GM12878 (cell line): ENCODE measurements at regions not wholly inside any gene's neighbourhood (a gene's known extent, or its start where the extent isn't known, plus 50 kb on each side); places are given as distances from the start of the nearest gene placed in this dataset.

Experiments used
- ATF3 ChIP-seq: IDR thresholded peaks from 2 replicates; pipeline ENCODE4 v1.6.1; 2011; ENCODE audit warnings: low read depth, mild to moderate bottlenecking, low read length, moderate library complexity, borderline replicate concordance; ENCODE audit errors: extremely low read depth
- RAD21 ChIP-seq: IDR thresholded peaks from 2 replicates; pipeline ENCODE4 v1.6.1; 2011; ENCODE audit warnings: mild to moderate bottlenecking, low read depth, low read length, moderate library complexity; ENCODE audit not compliant: insufficient read depth
- ZNF274 ChIP-seq: IDR thresholded peaks from one replicate; pipeline ENCODE4 v1.8.0; 2011; ENCODE audit not compliant: insufficient read length, insufficient read depth
- ZSCAN29 ChIP-seq: fragments of 450-650 bp; IDR thresholded peaks from 2 replicates; pipeline ENCODE4 v1.6.1; 2017; ENCODE audit warnings: mild to moderate bottlenecking, moderate library complexity
- ZZZ3 ChIP-seq: IDR thresholded peaks from 2 replicates; pipeline ENCODE4 v1.6.1; 2011; ENCODE audit warnings: low read depth; ENCODE audit not compliant: control insufficient read depth, insufficient read length

GRCh38 chr20:7366189-7366588, 574.1 kb downstream of the HAO1 start:
- no peak for TF ChIP-seq RAD21
- TF ChIP-seq ZNF274: no peak
- no peak for TF ChIP-seq ATF3
- TF ChIP-seq ZSCAN29: no peak
- TF ChIP-seq ZZZ3: no peak
